A673 (cell line): ENCODE measurements at regions not wholly inside any gene's neighbourhood (a gene's known extent, or its start where the extent isn't known, plus 50 kb on each side); places are given as distances from the start of the nearest gene placed in this dataset.

Experiments used
- CTCF ChIP-seq: fragments of 300-800, 200-600 bp; sonication (generic); conservative IDR thresholded peaks from 2 replicates; pipeline ENCODE4 v1.5.1; 2017; ENCODE audit warnings: low read depth, mild to moderate bottlenecking, antibody characterized with exemption, low read length, moderate library complexity, mixed read lengths
- EZH2 ChIP-seq: fragments of 200-600 bp; sonication (generic); IDR thresholded peaks from 2 replicates; pipeline ENCODE4 v1.6.1; 2017; ENCODE audit warnings: borderline replicate concordance, low read depth, mild to moderate bottlenecking, mixed read lengths, antibody characterized with exemption, low read length; ENCODE audit not compliant: poor library complexity, severe bottlenecking

GRCh38 chr3:135915206-135915605 lies 50.3 kb upstream of the PPP2R3A start:
- TF ChIP-seq CTCF (no peak), EZH2 (no peak)
